ENCODE measurements at regions not wholly inside any gene's neighbourhood (a gene's known extent, or its start where the extent isn't known, plus 50 kb on each side); places are given as distances from the start of the nearest gene placed in this dataset.
A peak's percentile ranks its signal among the peaks of the same experiment; 100 is the strongest.

DNA sequence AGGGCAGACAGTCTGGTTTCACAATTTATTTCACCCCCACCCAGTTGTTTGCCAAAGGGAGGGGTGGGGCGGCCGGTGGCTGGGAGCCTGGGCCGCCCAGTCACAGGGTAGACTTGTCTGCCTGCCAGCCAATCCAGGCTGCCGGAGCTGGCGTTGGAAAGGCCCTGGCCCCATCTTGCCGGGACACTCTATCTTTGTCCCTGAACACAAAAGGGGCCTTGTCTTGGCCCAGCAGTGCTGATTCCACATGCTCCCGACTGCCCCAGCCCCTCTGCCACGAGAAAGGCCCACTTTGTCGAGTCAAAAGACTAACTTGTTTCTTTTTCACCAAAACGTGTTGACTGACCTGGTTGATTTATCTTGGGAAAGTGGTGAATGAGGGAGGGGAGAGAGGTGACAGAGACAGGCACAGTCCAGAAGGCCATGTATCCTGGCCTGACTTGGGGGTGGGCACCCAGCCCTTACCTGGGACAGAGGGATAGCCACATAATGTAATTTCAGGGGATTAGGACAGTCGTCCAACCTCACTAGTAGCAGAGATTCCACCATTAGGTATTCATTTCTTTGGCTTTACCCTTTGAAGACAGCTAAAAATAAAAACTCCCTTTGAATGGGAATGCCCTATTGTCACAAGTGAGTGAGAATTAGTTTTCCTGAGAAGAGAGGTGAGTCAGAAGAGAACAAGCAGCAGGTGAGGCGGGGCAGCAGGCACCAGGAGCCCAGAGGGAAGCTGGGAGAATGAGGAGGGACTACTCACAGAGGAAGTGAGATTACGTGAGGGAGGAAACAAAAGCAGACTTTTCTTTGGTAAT lies 67.0 kb upstream of the SIRPA start (continued):
- TF ChIP-seq, protein P1, sequence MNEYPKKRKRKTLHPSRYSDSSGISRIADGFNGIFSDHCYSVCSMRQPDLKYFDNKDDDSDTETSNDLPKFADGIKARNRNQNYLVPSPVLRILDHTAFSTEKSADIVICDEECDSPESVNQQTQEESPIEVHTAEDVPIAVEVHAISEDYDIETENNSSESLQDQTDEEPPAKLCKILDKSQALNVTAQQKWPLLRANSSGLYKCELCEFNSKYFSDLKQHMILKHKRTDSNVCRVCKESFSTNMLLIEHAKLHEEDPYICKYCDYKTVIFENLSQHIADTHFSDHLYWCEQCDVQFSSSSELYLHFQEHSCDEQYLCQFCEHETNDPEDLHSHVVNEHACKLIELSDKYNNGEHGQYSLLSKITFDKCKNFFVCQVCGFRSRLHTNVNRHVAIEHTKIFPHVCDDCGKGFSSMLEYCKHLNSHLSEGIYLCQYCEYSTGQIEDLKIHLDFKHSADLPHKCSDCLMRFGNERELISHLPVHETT (CRISPR knock-in tag; conservative IDR thresholded peaks at IDR 0.05) = no peak; the same call in 1 of the 2 replicates
- TF ChIP-seq MTF2 (CRISPR knock-in tag; IDR thresholded peaks at IDR 0.05; ENCODE audit: borderline replicate concordance) (peak; percentile 81; the same call in 1 of the 2 replicates), ZNF460 (CRISPR knock-in tag; IDR thresholded peaks at IDR 0.05; ENCODE audit: borderline replicate concordance) (no peak), ARNTL (CRISPR knock-in tag; IDR thresholded peaks at IDR 0.05) (peak; percentile 42; the same call in 1 of the 2 replicates), PHF21A (CRISPR knock-in tag; IDR thresholded peaks at IDR 0.05) (peak; percentile 100), CBX2 (IDR thresholded peaks at IDR 0.05; ENCODE audit: low read depth, low read length) (no peak), CBX2 (CRISPR knock-in tag; IDR thresholded peaks at IDR 0.05; ENCODE audit: low read depth) (no peak), HOXA9 (CRISPR knock-in tag; IDR thresholded peaks at IDR 0.05; ENCODE audit: borderline replicate concordance) (no peak), ZNF709 (CRISPR knock-in tag; IDR thresholded peaks at IDR 0.05) (0 out of 2 replicates have a peak, but pooled peaks have one; percentile 36)
- TF ChIP-seq, protein P2, sequence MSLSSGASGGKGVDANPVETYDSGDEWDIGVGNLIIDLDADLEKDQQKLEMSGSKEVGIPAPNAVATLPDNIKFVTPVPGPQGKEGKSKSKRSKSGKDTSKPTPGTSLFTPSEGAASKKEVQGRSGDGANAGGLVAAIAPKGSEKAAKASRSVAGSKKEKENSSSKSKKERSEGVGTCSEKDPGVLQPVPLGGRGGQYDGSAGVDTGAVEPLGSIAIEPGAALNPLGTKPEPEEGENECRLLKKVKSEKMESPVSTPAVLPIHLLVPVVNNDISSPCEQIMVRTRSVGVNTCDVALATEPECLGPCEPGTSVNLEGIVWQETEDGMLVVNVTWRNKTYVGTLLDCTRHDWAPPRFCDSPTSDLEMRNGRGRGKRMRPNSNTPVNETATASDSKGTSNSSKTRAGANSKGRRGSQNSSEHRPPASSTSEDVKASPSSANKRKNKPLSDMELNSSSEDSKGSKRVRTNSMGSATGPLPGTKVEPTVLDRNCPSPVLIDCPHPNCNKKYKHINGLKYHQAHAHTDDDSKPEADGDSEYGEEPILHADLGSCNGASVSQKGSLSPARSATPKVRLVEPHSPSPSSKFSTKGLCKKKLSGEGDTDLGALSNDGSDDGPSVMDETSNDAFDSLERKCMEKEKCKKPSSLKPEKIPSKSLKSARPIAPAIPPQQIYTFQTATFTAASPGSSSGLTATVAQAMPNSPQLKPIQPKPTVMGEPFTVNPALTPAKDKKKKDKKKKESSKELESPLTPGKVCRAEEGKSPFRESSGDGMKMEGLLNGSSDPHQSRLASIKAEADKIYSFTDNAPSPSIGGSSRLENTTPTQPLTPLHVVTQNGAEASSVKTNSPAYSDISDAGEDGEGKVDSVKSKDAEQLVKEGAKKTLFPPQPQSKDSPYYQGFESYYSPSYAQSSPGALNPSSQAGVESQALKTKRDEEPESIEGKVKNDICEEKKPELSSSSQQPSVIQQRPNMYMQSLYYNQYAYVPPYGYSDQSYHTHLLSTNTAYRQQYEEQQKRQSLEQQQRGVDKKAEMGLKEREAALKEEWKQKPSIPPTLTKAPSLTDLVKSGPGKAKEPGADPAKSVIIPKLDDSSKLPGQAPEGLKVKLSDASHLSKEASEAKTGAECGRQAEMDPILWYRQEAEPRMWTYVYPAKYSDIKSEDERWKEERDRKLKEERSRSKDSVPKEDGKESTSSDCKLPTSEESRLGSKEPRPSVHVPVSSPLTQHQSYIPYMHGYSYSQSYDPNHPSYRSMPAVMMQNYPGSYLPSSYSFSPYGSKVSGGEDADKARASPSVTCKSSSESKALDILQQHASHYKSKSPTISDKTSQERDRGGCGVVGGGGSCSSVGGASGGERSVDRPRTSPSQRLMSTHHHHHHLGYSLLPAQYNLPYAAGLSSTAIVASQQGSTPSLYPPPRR (CRISPR knock-in tag; IDR thresholded peaks at IDR 0.05; ENCODE audit: borderline replicate concordance) = peak; percentile 42; the same call in 1 of the 2 replicates
- TF ChIP-seq, protein P3, sequence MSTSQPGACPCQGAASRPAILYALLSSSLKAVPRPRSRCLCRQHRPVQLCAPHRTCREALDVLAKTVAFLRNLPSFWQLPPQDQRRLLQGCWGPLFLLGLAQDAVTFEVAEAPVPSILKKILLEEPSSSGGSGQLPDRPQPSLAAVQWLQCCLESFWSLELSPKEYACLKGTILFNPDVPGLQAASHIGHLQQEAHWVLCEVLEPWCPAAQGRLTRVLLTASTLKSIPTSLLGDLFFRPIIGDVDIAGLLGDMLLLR (CRISPR knock-in tag; IDR thresholded peaks at IDR 0.05) = no peak
- TF ChIP-seq, protein P4, sequence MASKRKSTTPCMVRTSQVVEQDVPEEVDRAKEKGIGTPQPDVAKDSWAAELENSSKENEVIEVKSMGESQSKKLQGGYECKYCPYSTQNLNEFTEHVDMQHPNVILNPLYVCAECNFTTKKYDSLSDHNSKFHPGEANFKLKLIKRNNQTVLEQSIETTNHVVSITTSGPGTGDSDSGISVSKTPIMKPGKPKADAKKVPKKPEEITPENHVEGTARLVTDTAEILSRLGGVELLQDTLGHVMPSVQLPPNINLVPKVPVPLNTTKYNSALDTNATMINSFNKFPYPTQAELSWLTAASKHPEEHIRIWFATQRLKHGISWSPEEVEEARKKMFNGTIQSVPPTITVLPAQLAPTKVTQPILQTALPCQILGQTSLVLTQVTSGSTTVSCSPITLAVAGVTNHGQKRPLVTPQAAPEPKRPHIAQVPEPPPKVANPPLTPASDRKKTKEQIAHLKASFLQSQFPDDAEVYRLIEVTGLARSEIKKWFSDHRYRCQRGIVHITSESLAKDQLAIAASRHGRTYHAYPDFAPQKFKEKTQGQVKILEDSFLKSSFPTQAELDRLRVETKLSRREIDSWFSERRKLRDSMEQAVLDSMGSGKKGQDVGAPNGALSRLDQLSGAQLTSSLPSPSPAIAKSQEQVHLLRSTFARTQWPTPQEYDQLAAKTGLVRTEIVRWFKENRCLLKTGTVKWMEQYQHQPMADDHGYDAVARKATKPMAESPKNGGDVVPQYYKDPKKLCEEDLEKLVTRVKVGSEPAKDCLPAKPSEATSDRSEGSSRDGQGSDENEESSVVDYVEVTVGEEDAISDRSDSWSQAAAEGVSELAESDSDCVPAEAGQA (IDR thresholded peaks at IDR 0.05; ENCODE audit: low read depth) = no peak
- TF ChIP-seq, protein P4 (CRISPR knock-in tag; IDR thresholded peaks at IDR 0.05; ENCODE audit: borderline replicate concordance) = no peak

Measured in HepG2 (cell line).